Gastrocnemius medialis (tissue), 4 donors: ENCODE measurements at regions not wholly inside any gene's neighbourhood (a gene's known extent, or its start where the extent isn't known, plus 50 kb on each side); places are given as distances from the start of the nearest gene placed in this dataset.

Experiments used
- ATAC-seq, 2 donors: fragments of 150-250 bp; one replicate each; pipeline ENCODE4 v1.9.1; 2016
- DNase-seq, 2 donors: peaks; one replicate each; pipeline ENCODE4 v3.0.0-alpha.2; 2019
- H3K27ac ChIP-seq, 4 donors: fragments of 200-600 bp; sonication (generic); 1 replicate in 1 of 4; 2 replicates in 3 of 4; pipeline ENCODE4 v1.5.1; 2016 to 2018; ENCODE audit warnings: mild to moderate bottlenecking in 2 of 4, moderate library complexity in 1 of 4
- H3K27me3 ChIP-seq, 3 donors: fragments of 200-600 bp; sonication (generic) in 2 of 3; 1 replicate in 1 of 3; 2 replicates in 2 of 3; pipeline versions ENCODE4 v1.5.1 to v1.6.0; 2016 to 2019; ENCODE audit warnings: mild to moderate bottlenecking in 1 of 3, moderate library complexity in 1 of 3
- H3K36me3 ChIP-seq, 2 donors: fragments of 200-600 bp; sonication (generic) in 1 of 2; one replicate each; pipeline ENCODE4 v1.5.1; 2017 to 2018
- H3K4me1 ChIP-seq, 2 donors: fragments of 200-600 bp; sonication (generic) in 1 of 2; one replicate each; pipeline ENCODE4 v1.5.1; 2016 to 2017; ENCODE audit warnings: mild to moderate bottlenecking in 2 of 2
- H3K4me3 ChIP-seq, 4 donors: fragments of 200-600 bp; sonication (generic) in 3 of 4; 1 replicate in 1 of 4; 2 replicates in 3 of 4; pipeline ENCODE4 v1.5.1; 2016 to 2019; ENCODE audit warnings: mild to moderate bottlenecking in 2 of 4
- H3K9me3 ChIP-seq, 3 donors: fragments of 200-600 bp; sonication (generic) in 2 of 3; 1 replicate in 1 of 3; 2 replicates in 2 of 3; pipeline ENCODE4 v1.5.1; 2016 to 2019
- CTCF ChIP-seq, 5 experiments: fragments of 450-650 bp in 3 of 5; fragments of 200-600 bp in 2 of 5; sonication (generic) in 2 of 5; IDR thresholded peaks in 4 of 5; conservative IDR thresholded peaks in 1 of 5; 1 replicate in 4 of 5; 2 replicates in 1 of 5; pipeline ENCODE4 v1.5.1; 2016 to 2019; ENCODE audit warnings: antibody characterized with exemption in 5 of 5, mild to moderate bottlenecking in 3 of 5, moderate library complexity in 3 of 5
- POLR2A ChIP-seq, 2 donors: fragments of 450-650 bp; IDR thresholded peaks; one replicate each; pipeline ENCODE4 v1.6.1; 2017; ENCODE audit warnings: antibody characterized with exemption in 2 of 2, mild to moderate bottlenecking in 2 of 2, moderate library complexity in 2 of 2
- in situ Hi-C, 4 donors: fragments of 200-750 bp; cut with MboI; loops; one replicate each; pipeline versions ENCODE4 v1.15.0 to v1.8.0; 2017; ENCODE audit warnings: low sequenced_read_pairs in 4 of 4
- intact Hi-C: fragments of 100-400 bp; cut with DNase I; formaldehyde crosslinking; loops from one replicate; pipeline ENCODE4 v1.15.1; 2023; ENCODE audit warnings: low total_unique reads

DNA sequence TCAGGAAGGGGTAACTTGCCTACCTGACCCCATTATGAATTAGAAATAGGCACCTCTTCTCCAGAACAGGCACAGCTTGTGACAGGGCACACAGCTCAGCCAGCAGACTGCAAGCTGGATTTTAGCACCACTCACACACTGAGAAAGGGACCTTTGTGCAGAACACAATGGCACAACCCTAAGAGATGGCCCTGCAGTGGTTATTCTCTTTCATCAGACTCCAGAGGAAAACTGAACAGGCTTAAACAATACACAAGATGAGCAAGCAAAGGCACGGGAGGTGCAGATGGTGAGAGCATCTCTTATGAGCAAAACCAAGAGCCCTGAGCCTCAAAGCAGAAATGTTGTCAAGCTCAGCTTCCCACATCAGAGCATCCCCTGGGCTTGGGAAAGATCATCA is 93.8 kb upstream of the LRRC55 start:
- Histone ChIP-seq H3K27me3 (no peaks in the 10 kb centered on the region), H3K4me3 (no peak overlapping the region), H3K36me3 (no peaks in the 10 kb centered on the region), H3K9me3 (no peaks in the 10 kb centered on the region), H3K4me1 (no peaks in the 10 kb centered on the region), H3K27ac (no peak overlapping the region)
- TF ChIP-seq CTCF (IDR thresholded peaks at IDR 0.05 in 4 of 5, conservative IDR thresholded peaks at IDR 0.05 in 1 of 5) (no peak), POLR2A (IDR thresholded peaks at IDR 0.05) (no peak)
- ATAC-seq (no peak), DNase-seq (no peak)
- in situ Hi-C loops (no loop called here), intact Hi-C loops (no loop called here)

DNA sequence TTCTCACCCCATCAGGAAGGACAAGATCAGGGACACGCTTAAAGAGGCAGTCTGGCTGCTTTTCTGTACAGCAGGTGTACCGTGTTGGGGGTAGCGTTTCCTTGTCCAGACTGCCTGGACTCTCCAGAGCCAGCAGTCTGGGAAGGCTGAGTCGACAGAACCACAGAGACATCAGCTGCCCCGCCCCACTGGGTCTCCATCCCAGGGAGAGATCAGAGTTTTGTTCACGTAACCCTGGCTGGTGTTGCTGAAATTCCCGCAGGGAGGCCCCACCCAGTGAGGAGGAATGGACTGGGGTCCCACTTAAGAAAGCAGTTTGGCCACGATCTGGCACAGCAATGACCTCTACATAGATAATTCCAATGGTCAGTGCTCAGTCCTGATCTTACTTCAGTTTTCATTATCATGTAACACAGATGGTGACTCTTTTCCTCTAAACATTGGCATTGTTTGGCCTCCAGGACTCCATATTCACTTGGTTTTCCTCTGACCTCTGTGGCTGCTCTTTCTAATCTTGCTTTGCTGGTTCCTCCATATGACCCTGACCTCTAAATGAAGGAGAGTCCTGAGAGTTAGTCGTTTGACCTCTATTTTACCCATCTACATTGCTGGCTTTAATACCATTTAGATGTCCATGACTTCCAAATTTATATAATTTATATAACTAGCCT is 89.6 kb upstream of the LRRC55 start:
- Histone ChIP-seq H3K4me1 (no peaks in the 10 kb centered on the region), H3K36me3 (no peaks in the 10 kb centered on the region), H3K9me3 (no peaks in the 10 kb centered on the region), H3K27ac (no peak overlapping the region), H3K27me3 (no peaks in the 10 kb centered on the region), H3K4me3 (no peak overlapping the region)
- no peak for TF ChIP-seq POLR2A (IDR thresholded peaks at IDR 0.05)
- TF ChIP-seq CTCF (IDR thresholded peaks at IDR 0.05 in 4 of 5, conservative IDR thresholded peaks at IDR 0.05 in 1 of 5) = no peak
- in situ Hi-C loops = no loop called here
- DNase-seq (no peak), ATAC-seq (no peak)
- intact Hi-C loops = no loop called here

- DNase-seq (no peak), ATAC-seq (no peak)
- Histone ChIP-seq H3K27me3 (no peaks in the 10 kb centered on the region), H3K4me3 (no peak overlapping the region), H3K36me3 (no peaks in the 10 kb centered on the region), H3K9me3 (no peaks in the 10 kb centered on the region), H3K27ac (no peak overlapping the region), H3K4me1 (no peaks in the 10 kb centered on the region)
- intact Hi-C loops (no loop called here), in situ Hi-C loops (no loop called here)
- TF ChIP-seq CTCF (IDR thresholded peaks at IDR 0.05 in 4 of 5, conservative IDR thresholded peaks at IDR 0.05 in 1 of 5) (no peak), POLR2A (IDR thresholded peaks at IDR 0.05) (no peak)
Measured at GRCh38 chr11:57094181-57094935, 87.4 kb upstream of the LRRC55 start.

- ATAC-seq (no peak), DNase-seq (no peak)
- no peak for TF ChIP-seq CTCF (IDR thresholded peaks at IDR 0.05 in 4 of 5, conservative IDR thresholded peaks at IDR 0.05 in 1 of 5)
- TF ChIP-seq POLR2A (IDR thresholded peaks at IDR 0.05) = no peak
- Histone ChIP-seq H3K27ac (no peak overlapping the region), H3K36me3 (no peaks in the 10 kb centered on the region), H3K27me3 (no peaks in the 10 kb centered on the region), H3K9me3 (no peaks in the 10 kb centered on the region), H3K4me3 (no peak overlapping the region), H3K4me1 (no peaks in the 10 kb centered on the region)
- in situ Hi-C loops (no loop called here), intact Hi-C loops (no loop called here)
Measured at GRCh38 chr11:57095417-57095816, 86.3 kb upstream of the LRRC55 start.
